ENCODE measurements at regions not wholly inside any gene's neighbourhood (a gene's known extent, or its start where the extent isn't known, plus 50 kb on each side); places are given as distances from the start of the nearest gene placed in this dataset.

GRCh38 chr12:67471810-67472209 lies 176.7 kb upstream of the DYRK2 start:
- ChIA-PET POLR2A (ENCODE audit: unreplicated experiment) (no interaction called here), CTCF (no interaction called here)
- Histone ChIP-seq H2BK20ac (ENCODE audit: low read depth, low read length) (no peak overlapping the region), H3K18ac (ENCODE audit: low read depth, low read length) (no peak overlapping the region), H3K27me3 (ENCODE audit: control insufficient read depth, insufficient read depth, low read length) (no peaks in the 10 kb centered on the region), H3K9me3 (ENCODE audit: control insufficient read depth, insufficient read depth, low read length) (no peaks in the 10 kb centered on the region), H2BK120ac (ENCODE audit: low read depth, low read length) (no peak overlapping the region), H2BK15ac (ENCODE audit: low read depth, low read length) (no peak overlapping the region), H3K27ac (ENCODE audit: insufficient read depth, low read length) (no peak overlapping the region), H3K23ac (ENCODE audit: low read depth, low read length) (no peak overlapping the region), H2AK9ac (replicated peaks; ENCODE audit: low read depth, low read length, poor library complexity) (no peak overlapping the region), H3K14ac (replicated peaks; ENCODE audit: low read depth, low read length) (peak overlapping the region; percentile 29; the same call in 1 of the 2 replicates), H3K4me1 (ENCODE audit: control insufficient read depth, insufficient read depth, low read length) (no peaks in the 10 kb centered on the region), H3K9ac (ENCODE audit: low read depth, low read length) (no peak overlapping the region), H3K4me2 (ENCODE audit: low read depth, low read length) (no peak overlapping the region), H3K4ac (ENCODE audit: low read depth, low read length) (no peak overlapping the region), H4K91ac (ENCODE audit: insufficient read depth, low read depth, low read length) (no peak overlapping the region), H2AFZ (replicated peaks; ENCODE audit: low read length, poor library complexity) (no peak overlapping the region), H3K9me1 (ENCODE audit: insufficient read depth, low read length) (peaks cover 4% of the 10 kb centered on the region; the same call in 1 of the 2 replicates), H4K5ac (ENCODE audit: low read depth, low read length) (no peak overlapping the region), H2AK5ac (ENCODE audit: low read depth, low read length) (no peak overlapping the region), H3K56ac (ENCODE audit: extremely low read depth, insufficient read depth, low read length) (no peak overlapping the region), H4K20me1 (ENCODE audit: insufficient read depth, low read length) (no peaks in the 10 kb centered on the region), H2BK5ac (ENCODE audit: low read depth, low read length, poor library complexity, severe bottlenecking) (no peak overlapping the region), H3K4me3 (ENCODE audit: insufficient read depth, low read depth, low read length) (no peak overlapping the region), H4K8ac (ENCODE audit: low read depth in 2 of 2, low read length in 2 of 2) (no peak overlapping the region), H3K36me3 (ENCODE audit: control insufficient read depth, insufficient read depth, low read length) (no peaks in the 10 kb centered on the region), H3K79me1 (ENCODE audit: low read depth in 1 of 2, low read length in 2 of 2) (no peaks in the 10 kb centered on the region)
- intact Hi-C loops (cut with micrococcal nuclease) = no loop called here
- TF ChIP-seq FOS (IDR thresholded peaks at IDR 0.05; ENCODE audit: low read depth, low read length) (no peak), RAD21 (IDR thresholded peaks at IDR 0.05; ENCODE audit: low read length) (no peak), RFX5 (IDR thresholded peaks at IDR 0.05; ENCODE audit: low read depth, low read length) (no peak), RCOR1 (IDR thresholded peaks at IDR 0.05; ENCODE audit: insufficient replicate concordance, low read length) (no peak), MAZ (IDR thresholded peaks at IDR 0.05; ENCODE audit: borderline replicate concordance, low read depth, low read length) (no peak)
- WGBS, 2 experiments (ENCODE audit: extremely low coverage in 2 of 2, insufficient read length in 1 of 2) = no CpG with 5 or more reads among the region's 3 CpGs
- no TSS peak for BruUV-seq (replicated peaks)
- ATAC-seq (ENCODE audit: low read depth) = no peak
- dilution Hi-C loops (cut with HindIII; ENCODE audit: low sequenced_read_pairs, unreplicated experiment) = no loop called here
- DNase-seq = no peak
- in situ Hi-C loops (cut with MboI; ENCODE audit: low sequenced_read_pairs) = no loop called here
